Cardiac fibroblast (primary cell): ENCODE measurements at regions not wholly inside any gene's neighbourhood (a gene's known extent, or its start where the extent isn't known, plus 50 kb on each side); places are given as distances from the start of the nearest gene placed in this dataset.
"Not testable (repeated sequence)": the region's sequence is repeated elsewhere in the genome, so short reads cannot be mapped to it uniquely, and the experiment has no call there.

Source experiments
- DNase-seq, 2 donors: peaks; one replicate each; pipeline versions ENCODE4 v3.0.0 to v3.0.0-alpha.2; 2010; ENCODE audit warnings: low read depth in 2 of 2
- H3K4me3 ChIP-seq, 2 donors: replicated peaks in 1 of 2; 1 replicate in 1 of 2; 2 replicates in 1 of 2; pipeline ENCODE4 v1.5.1; 2011; ENCODE audit warnings: low read depth in 2 of 2, low read length in 2 of 2, mild to moderate bottlenecking in 2 of 2, moderate library complexity in 1 of 2
- TF ChIP-seq, protein P1 (sequence below): IDR thresholded peaks from one replicate; pipeline ENCODE4 v1.5.1; 2011; ENCODE audit warnings: low read depth, mild to moderate bottlenecking, low read length, inconsistent platforms

- no peak for DNase-seq
- no peak overlapping the region for H3K4me3 ChIP-seq
- TF ChIP-seq, protein P1, sequence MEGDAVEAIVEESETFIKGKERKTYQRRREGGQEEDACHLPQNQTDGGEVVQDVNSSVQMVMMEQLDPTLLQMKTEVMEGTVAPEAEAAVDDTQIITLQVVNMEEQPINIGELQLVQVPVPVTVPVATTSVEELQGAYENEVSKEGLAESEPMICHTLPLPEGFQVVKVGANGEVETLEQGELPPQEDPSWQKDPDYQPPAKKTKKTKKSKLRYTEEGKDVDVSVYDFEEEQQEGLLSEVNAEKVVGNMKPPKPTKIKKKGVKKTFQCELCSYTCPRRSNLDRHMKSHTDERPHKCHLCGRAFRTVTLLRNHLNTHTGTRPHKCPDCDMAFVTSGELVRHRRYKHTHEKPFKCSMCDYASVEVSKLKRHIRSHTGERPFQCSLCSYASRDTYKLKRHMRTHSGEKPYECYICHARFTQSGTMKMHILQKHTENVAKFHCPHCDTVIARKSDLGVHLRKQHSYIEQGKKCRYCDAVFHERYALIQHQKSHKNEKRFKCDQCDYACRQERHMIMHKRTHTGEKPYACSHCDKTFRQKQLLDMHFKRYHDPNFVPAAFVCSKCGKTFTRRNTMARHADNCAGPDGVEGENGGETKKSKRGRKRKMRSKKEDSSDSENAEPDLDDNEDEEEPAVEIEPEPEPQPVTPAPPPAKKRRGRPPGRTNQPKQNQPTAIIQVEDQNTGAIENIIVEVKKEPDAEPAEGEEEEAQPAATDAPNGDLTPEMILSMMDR: no peak
Measured at GRCh38 chr2:17196380-17196779, 321.9 kb downstream of the RAD51AP2 start.

GRCh38 chr2:17195016-17195415 lies 323.2 kb downstream of the RAD51AP2 start:
- TF ChIP-seq, protein P1: no peak
- DNase-seq: no peak

GRCh38 chr2:17194083-17194482 lies 324.2 kb downstream of the RAD51AP2 start:
- TF ChIP-seq, protein P1: no peak
- H3K4me3 ChIP-seq: no peak overlapping the region
- no peak for DNase-seq

More at GRCh38 chr2:17195016-17195415, 323.2 kb downstream of the RAD51AP2 start:
- no peak overlapping the region for H3K4me3 ChIP-seq

GRCh38 chr2:17193433-17193890 lies 324.8 kb downstream of the RAD51AP2 start:
- DNase-seq, H3K4me3 ChIP-seq: not testable (repeated sequence)

DNA sequence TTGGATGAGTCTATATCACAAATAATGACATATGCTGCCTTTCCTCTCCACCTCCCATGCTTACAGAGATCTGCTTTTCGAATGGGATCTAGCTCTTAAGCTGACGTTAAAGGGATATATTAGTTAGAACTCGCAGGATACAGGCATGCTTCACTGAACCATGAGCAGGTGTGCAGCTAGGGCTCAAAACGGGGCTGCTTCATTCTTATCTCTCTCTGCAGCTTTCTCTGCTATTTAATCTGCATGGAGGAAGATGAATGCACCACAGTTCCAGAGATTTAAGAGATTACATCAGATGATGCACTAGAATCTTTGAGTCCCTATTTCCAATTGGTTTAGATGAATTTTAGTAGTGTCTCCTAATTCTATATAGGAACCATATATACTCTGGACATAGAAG lies 327.0 kb downstream of the RAD51AP2 start:
- no peak overlapping the region for H3K4me3 ChIP-seq
- TF ChIP-seq, protein P1: no peak
- DNase-seq: no peak

GRCh38 chr2:17190527-17190926 lies 327.7 kb downstream of the RAD51AP2 start:
- no peak for DNase-seq
- TF ChIP-seq, protein P1: no peak
- H3K4me3 ChIP-seq: no peak overlapping the region

DNA sequence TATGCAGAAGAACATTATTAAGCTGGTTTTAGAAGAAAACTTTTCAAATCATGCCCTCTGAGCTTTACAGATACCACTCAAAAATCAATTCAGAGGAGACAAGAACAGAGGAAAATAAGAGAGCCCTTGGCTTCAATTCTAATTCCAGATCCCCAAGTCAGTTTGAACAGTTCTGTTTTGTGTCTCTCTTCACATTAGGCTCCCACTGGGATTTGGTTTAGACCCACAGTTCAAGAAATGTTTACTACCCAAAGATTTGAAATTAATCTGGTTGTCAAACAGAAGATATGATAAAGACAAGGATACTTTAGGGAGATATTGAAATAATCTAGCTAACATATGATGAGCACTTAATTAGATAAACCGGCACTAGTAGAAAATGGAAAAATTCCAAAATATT lies 329.5 kb downstream of the RAD51AP2 start:
- TF ChIP-seq, protein P1: no peak
- no peak for DNase-seq
- no peak overlapping the region for H3K4me3 ChIP-seq
